GM19035 (cell line): ENCODE measurements at regions not wholly inside any gene's neighbourhood (a gene's known extent, or its start where the extent isn't known, plus 50 kb on each side); places are given as distances from the start of the nearest gene placed in this dataset.
"Not testable (repeated sequence)": the region's sequence is repeated elsewhere in the genome, so short reads cannot be mapped to it uniquely, and the experiment has no call there.

Experiments used
- ATAC-seq: cut with Tn5 transposase; IDR thresholded peaks from one replicate; pipeline ENCODE4 v1.9.1; 2021; ENCODE audit not compliant: unreplicated experiment

GRCh38 chr1:116850436-116850835 is 59.3 kb upstream of the PTGFRN start:
- no peak for ATAC-seq

- not testable (repeated sequence) for ATAC-seq
Measured at GRCh38 chr1:116851189-116851588, 58.5 kb upstream of the PTGFRN start.

GRCh38 chr1:116851846-116852245 is 57.9 kb upstream of the PTGFRN start:
- ATAC-seq, result no peak

- ATAC-seq, result no peak
Measured at GRCh38 chr1:116852367-116852766, 57.3 kb upstream of the PTGFRN start.

GRCh38 chr1:116852910-116853309 is 56.8 kb upstream of the PTGFRN start:
- no peak for ATAC-seq

GRCh38 chr1:116853680-116854402 is 55.9 kb upstream of the PTGFRN start:
- ATAC-seq, result no peak

- ATAC-seq, result no peak
Measured at GRCh38 chr1:116854403-116854690, 55.4 kb upstream of the PTGFRN start.

GRCh38 chr1:116854716-116855115 is 55.0 kb upstream of the PTGFRN start:
- no peak for ATAC-seq

- no peak for ATAC-seq
Measured at GRCh38 chr1:116855191-116855619, 54.5 kb upstream of the PTGFRN start.

- no peak for ATAC-seq
Measured at GRCh38 chr1:116855773-116856201, 53.9 kb upstream of the PTGFRN start.

- ATAC-seq, result no peak
Measured at GRCh38 chr1:116856312-116856711, 53.4 kb upstream of the PTGFRN start.

- ATAC-seq, result no peak
Measured at GRCh38 chr1:116857092-116857491, 52.6 kb upstream of the PTGFRN start.
